ENCODE measurements at regions not wholly inside any gene's neighbourhood (a gene's known extent, or its start where the extent isn't known, plus 50 kb on each side); places are given as distances from the start of the nearest gene placed in this dataset.

GRCh38 chr2:236939721-236940231 is 145.9 kb upstream of the COPS8 start:
- ATAC-seq (no peak), DNase-seq (no peak)
- intact Hi-C loops (cut with DNase I, micrococcal nuclease): no loop called here

- ATAC-seq (no peak), DNase-seq (no peak)
- intact Hi-C loops (cut with DNase I, micrococcal nuclease): no loop called here
These were observed 145.2 kb upstream of the COPS8 start for GRCh38 chr2:236940497-236940896.

- no peak for DNase-seq
- intact Hi-C loops (cut with DNase I, micrococcal nuclease): no loop called here
- no peak for ATAC-seq
These were observed 144.7 kb upstream of the COPS8 start for GRCh38 chr2:236940916-236941520.

DNA sequence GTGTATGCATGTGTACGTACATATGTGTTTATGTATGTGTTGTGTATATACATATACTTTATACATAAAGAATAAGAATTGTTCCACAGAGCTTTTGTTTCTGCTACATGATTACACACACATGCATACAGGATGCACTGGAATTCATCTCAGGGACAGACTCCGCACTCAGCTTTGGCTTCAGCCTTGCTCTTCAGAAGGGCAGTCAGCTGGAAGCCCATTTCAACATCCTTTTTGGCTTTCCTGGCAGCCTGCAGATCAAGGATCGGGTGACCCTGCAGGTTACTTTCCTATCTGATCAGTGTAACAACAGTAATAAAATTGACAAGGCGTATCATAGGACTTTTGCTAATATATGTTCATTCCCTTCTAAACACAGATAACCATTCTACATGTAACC is 144.1 kb upstream of the COPS8 start:
- DNase-seq (no peak), ATAC-seq (no peak)
- intact Hi-C loops (cut with DNase I, micrococcal nuclease): no loop called here

GRCh38 chr2:236942554-236942953 is 143.1 kb upstream of the COPS8 start:
- no peak for ATAC-seq
- DNase-seq: no peak
- intact Hi-C loops (cut with DNase I, micrococcal nuclease): no loop called here

DNA sequence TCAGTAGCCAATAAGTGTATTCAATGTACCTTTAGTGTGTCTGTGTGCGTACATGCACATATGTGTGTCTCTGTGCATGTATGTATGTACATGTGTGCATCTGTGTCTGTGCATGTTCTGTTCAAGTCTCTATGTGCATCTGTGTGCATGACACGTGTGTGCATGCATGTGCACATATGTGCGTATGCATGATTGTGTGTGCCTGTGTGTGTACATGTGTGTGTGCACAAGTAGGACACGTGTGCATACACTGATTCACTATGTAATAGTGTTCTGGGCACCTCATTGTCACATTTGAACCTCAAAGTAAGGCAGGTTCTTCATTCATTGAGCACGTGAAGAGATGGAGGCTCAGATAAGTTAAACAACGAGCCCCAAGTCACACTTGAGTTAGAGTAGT is 142.6 kb upstream of the COPS8 start:
- intact Hi-C loops (cut with DNase I, micrococcal nuclease): no loop called here
- no peak for ATAC-seq
- DNase-seq: no peak

DNA sequence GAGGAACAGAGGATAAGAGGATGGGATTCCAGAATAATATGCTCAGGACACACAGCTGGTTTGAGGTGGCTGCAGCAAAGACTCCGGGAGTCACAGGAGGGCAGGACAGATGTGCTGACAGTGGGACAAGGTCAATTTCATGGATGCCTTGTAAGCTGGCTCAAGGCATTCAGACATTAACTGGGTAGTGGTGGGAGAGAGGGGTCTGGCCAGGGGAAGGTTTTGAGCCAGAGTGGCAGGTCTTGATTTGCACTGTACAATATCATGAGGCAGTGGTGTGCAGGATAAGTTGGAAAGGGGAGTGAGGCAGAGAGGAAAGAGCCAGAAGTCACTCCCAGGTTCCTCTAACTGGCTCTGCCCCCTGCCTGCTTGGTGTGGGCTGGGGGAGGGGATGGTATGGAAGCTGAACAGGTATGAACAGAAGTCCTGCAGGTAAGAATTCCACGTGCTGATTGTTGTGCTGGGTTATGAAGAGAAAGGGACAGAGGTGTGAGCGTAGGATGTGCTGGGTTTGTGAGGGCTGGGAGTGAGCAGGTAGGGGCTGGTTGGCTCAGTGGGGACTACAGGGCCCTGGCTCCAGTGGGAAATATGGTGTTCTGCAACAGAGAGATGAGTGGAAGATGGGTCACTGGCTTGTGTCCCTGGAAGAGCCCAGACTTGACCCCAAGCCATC is 141.7 kb upstream of the COPS8 start:
- intact Hi-C loops (cut with DNase I, micrococcal nuclease): no loop called here
- ATAC-seq (no peak), DNase-seq (no peak)

GRCh38 chr2:236944561-236944960 is 141.1 kb upstream of the COPS8 start:
- ATAC-seq (no peak), DNase-seq (no peak)
- intact Hi-C loops (cut with DNase I, micrococcal nuclease): no loop called here

GRCh38 chr2:236945431-236946016 is 140.2 kb upstream of the COPS8 start:
- intact Hi-C loops (cut with DNase I, micrococcal nuclease): no loop called here
- DNase-seq: no peak
- ATAC-seq: no peak

DNA sequence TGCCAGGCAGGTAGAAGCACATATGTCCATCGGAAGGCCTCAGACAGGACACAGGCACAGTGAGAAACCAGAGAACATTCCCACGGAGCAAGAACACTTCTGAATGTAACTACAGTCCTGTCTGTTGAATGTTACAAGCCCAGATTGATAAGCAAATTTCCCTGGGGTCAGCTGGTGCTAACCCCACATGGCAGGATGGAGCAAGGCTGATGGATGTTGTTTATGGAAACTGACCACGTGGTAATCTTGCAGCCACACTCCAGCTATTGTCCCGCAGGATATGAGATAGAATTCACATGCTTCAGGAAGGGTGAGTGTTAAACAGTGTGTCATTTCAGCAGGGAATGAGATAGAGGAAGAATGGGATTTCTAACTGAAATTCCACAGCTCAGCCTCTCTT is 138.8 kb upstream of the COPS8 start:
- intact Hi-C loops (cut with DNase I, micrococcal nuclease): no loop called here
- no peak for DNase-seq
- no peak for ATAC-seq

DNA sequence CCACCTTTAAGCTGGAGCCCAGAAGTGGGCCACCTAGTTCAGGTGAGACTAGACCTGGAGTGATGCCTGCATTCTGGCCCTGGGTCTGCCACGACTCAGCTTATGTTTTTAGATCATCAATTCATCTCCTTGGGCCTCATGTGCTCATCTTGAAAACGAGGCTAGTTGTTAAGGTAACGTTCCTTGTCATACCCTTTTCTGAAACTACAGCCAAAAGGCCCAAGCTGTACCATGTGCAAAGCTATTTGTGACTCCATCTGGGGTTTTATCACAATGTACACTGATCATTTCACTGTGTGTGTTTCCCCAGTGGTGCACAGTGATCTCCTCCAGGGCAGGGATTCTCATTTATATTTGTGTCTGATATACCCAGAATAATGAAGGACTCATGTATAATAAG is 138.4 kb upstream of the COPS8 start:
- DNase-seq (no peak), ATAC-seq (no peak)
- intact Hi-C loops (cut with DNase I, micrococcal nuclease): no loop called here

DNA sequence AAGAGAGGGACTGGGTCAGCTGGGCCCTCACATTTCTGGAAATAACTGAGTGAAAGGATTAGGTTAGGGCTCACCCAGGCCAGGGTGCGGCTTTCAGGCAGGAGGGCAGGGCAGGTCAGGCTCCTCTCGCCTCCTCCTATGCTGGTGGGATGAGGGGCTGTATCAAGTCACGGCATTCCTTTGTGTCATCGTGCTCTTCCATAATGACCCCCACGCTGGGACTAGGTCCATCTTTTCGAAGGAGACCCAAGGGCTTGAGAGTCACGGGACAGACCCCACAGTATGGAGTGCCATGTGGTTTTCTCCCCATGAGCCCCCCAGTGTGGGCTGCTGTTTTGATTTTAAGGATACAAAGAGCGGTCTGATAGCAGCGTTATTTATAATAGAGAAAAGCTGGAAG is 137.8 kb upstream of the COPS8 start:
- DNase-seq (no peak), ATAC-seq (no peak)
- intact Hi-C loops (cut with DNase I, micrococcal nuclease): no loop called here

DNA sequence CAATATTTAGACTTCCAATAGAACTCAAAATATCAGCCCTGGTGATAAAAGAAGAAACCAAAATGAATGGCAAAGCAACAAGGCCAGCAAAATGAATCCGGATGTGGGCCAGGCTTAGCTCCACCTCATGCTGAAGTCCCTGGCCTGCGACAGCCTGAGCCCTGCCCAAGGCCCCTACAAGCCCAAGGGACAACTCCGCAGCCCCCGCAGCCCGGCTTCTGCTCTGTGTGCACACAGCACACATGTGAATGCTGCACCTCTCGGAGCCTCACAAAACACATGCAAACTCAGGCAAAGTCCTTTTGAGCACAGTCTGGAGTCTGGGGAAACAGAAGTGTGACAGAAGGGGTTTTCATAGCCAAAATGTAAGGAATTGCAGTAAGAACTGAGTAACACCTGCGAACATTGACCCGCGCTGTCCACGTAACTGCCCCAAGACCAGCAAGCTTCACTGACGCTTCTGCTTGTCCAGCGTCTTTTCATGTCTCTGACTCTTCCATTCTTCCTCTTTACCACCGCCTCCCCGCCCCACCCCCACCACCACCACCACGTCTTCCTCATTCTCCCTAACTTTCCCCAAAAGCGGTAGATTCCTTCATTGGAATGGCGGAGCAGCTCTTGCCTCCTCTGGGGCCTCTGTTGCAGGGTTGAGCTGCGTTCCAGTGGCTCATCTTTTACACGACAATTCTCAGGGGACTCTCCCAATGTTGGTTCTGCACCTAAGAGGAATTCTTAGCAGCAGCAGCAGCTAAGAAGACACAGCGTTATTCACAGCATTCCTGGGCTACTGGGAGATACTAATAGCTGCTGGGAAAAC is 136.4 kb upstream of the COPS8 start:
- intact Hi-C loops (cut with DNase I, micrococcal nuclease): no loop called here
- no peak for ATAC-seq
- no peak for DNase-seq

DNA sequence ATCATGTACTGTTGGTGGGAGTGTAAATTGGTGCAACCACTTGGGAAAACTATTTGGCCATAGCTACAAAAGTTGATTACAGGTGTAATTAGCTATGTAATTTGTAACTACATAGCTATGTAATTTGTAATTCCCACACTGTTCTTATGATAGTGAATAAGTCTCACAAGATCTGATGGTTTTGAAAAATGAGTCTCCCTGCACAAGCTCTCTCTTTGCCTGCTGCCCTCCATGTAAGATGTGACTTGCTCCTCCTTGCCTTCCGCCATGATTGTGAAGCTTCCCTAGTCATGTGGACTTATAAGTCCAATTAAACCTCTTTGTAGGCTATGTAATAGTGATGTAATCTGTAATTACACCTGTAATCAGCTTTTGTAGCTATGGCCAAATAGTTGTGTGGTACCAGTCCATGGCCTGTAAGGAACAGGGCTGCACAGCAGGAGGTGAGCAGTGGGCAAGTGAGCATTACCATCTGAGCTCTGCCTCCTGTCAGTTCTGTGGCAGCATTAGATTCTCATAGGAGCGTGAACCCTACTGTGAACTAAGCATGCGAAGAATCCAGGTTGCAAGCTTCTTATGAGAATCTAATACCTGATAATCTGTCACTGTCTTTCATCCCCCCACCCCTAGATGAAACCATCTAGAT is 133.7 kb upstream of the COPS8 start:
- no peak for ATAC-seq
- no peak for DNase-seq
- intact Hi-C loops (cut with DNase I, micrococcal nuclease): no loop called here

GRCh38 chr2:236954641-236955040 is 131.0 kb upstream of the COPS8 start:
- intact Hi-C loops (cut with DNase I, micrococcal nuclease): no loop called here
- no peak for ATAC-seq
- DNase-seq: no peak

DNA sequence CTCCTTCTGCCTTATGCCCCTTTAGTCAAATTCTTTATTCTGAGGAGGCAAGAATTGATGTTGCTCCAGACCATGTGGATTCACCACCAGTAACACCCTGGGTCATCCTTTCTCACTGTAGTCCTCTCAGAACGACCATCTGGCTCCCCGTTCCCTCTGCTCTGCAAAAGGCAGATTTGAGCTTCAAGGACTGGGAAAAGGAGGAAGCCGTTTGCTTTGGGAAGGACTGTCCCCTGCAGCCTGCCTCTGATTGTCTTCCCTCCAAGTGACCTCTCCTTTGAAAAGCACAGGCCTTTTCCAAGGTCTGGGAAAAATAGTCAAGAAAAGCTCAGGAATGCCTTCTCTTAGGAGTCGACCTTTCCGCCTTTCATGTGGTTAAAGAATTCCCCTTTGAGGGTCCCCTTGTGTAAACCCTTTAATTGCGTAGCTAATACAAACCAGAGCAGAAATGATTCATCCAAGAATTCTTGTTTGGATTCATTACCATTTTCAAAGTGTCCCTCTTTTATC is 130.1 kb upstream of the COPS8 start:
- ATAC-seq (no peak), DNase-seq (no peak)
- intact Hi-C loops (cut with DNase I, micrococcal nuclease): no loop called here

DNA sequence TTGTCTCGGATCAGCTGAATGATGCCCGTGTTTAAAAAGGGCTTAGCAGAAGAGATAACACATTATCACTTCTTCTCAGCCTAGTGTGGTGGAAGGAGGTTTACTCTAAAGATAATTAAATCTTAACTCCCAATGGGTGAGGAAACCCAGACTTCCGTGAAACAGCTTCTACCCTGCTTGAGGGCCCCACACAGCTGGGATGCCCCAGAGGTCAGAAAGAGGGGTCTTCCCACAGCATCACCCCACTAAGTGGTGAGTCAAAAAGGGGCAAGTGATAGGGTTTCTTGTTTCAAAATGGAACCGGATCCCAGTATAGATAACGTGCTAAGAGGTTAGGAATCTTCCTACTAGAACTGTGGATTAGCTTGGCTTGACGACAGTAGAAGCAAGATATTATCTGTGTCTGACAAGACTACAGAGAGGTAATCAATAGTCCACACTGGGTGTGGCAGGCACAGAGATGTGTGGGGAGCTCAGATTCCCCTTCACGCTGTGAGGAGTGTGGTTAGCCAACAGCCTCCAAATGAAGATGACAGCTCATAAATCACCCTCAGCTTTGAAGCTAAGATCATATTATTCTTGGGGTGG is 129.6 kb upstream of the COPS8 start:
- ATAC-seq (no peak), DNase-seq (no peak)
- intact Hi-C loops (cut with DNase I, micrococcal nuclease): no loop called here

- intact Hi-C loops (cut with DNase I, micrococcal nuclease): no loop called here
- DNase-seq (no peak), ATAC-seq (no peak)
These were observed 129.0 kb upstream of the COPS8 start for GRCh38 chr2:236956641-236957040.

DNA sequence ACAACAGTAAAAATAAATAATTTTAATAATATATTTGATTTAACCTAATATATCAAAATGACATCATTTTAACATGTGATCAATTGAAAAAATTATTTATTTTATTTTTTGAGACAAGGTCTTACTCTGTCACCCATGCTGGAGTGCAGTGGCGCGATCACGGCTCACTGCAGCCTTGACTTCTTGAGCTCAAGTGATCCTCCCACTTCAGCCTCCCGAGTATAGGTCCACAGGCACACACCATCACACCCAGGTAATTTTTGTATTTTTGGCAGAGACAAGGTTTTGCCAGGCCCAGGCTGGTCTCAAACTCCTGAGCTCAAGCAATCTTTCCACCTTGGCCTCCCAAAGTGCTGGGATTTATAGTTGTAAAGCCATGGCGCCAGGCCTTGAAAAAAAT is 126.7 kb upstream of the COPS8 start:
- ATAC-seq (no peak), DNase-seq (no peak)
- intact Hi-C loops (cut with DNase I, micrococcal nuclease): no loop called here
